OCI-LY7 (cell line): ENCODE measurements at regions not wholly inside any gene's neighbourhood (a gene's known extent, or its start where the extent isn't known, plus 50 kb on each side); places are given as distances from the start of the nearest gene placed in this dataset.

ENCODE experiments used
- BruUV-seq: library from RNA; stranded (reverse); fragments of 400-500 nt; replicated peaks from 2 replicates; lab custom pipeline; 2021; lab: Mats Ljungman, UMichigan
- CTCF ChIA-PET: fragments of 300-600 bp; sonication (Branson Sonifier 250); formaldehyde crosslinking; loops from one replicate; lab custom pipeline; 2022; ENCODE audit warnings: antibody characterized with exemption; ENCODE audit not compliant: unreplicated experiment; lab: Charles Lee
- POLR2A ChIA-PET: fragments of 300-600 bp; sonication (Branson Sonifier 250); formaldehyde crosslinking; loops from one replicate; lab custom pipeline; 2022; ENCODE audit warnings: antibody characterized with exemption; lab: Charles Lee
- DNase-seq: peaks from one replicate; pipeline ENCODE4 v3.0.0-alpha.2; 2015; ENCODE audit warnings: low spot score
- H2AFZ ChIP-seq: fragments of 200-600 bp; sonication (generic), shearing (Covaris generic); 2 replicates; pipeline ENCODE4 v1.6.1; 2014; ENCODE audit warnings: mild to moderate bottlenecking, antibody characterized with exemption, low read length, moderate library complexity
- H3K27ac ChIP-seq: fragments of 200-600 bp; sonication (generic); 2 replicates; pipeline ENCODE4 v1.5.1; 2014; ENCODE audit warnings: mixed run types, low read depth, mild to moderate bottlenecking, moderate library complexity, low read length, inconsistent platforms; ENCODE audit not compliant: poor library complexity, severe bottlenecking
- H3K36me3 ChIP-seq: fragments of 200-600 bp; sonication (generic); 2 replicates; pipeline ENCODE4 v1.6.1; 2014; ENCODE audit warnings: mild to moderate bottlenecking, antibody characterized with exemption, low read length, moderate library complexity, mixed read lengths; ENCODE audit not compliant: insufficient read depth
- H3K4me1 ChIP-seq: fragments of 200-600 bp; sonication (generic); 2 replicates; pipeline ENCODE4 v1.5.1; 2014; ENCODE audit warnings: mild to moderate bottlenecking, low read length; ENCODE audit not compliant: insufficient read depth, poor library complexity, severe bottlenecking
- H3K4me2 ChIP-seq: fragments of 200-600 bp; sonication (generic); 2 replicates; pipeline ENCODE4 v1.6.1; 2014; ENCODE audit warnings: mild to moderate bottlenecking, low read length
- H3K4me3 ChIP-seq: fragments of 200-600 bp; sonication (generic); 2 replicates; pipeline ENCODE4 v1.5.1; 2014; ENCODE audit warnings: mild to moderate bottlenecking, low read depth, low read length; ENCODE audit not compliant: poor library complexity, severe bottlenecking
- H3K79me2 ChIP-seq: fragments of 200-600 bp; sonication (generic); 2 replicates; pipeline ENCODE4 v1.6.1; 2016; ENCODE audit warnings: low read depth, mild to moderate bottlenecking, low read length, moderate library complexity, mixed read lengths; ENCODE audit not compliant: insufficient read depth
- H3K9me2 ChIP-seq: fragments of 200-600 bp; sonication (generic); 2 replicates; pipeline ENCODE4 v1.6.1; 2016; ENCODE audit warnings: mild to moderate bottlenecking, low read length, mixed read lengths; ENCODE audit not compliant: insufficient read depth
- H3K9me3 ChIP-seq: fragments of 200-600 bp; sonication (generic); 2 replicates; pipeline ENCODE4 v1.6.1; 2014; ENCODE audit warnings: mild to moderate bottlenecking, mixed run types, low read length, mixed read lengths
- H4K20me1 ChIP-seq: fragments of 200-600 bp; sonication (generic); 2 replicates; pipeline ENCODE4 v1.6.1; 2014; ENCODE audit warnings: mild to moderate bottlenecking, antibody characterized with exemption, low read length, moderate library complexity, mixed read lengths; ENCODE audit not compliant: insufficient read depth
- EZH2phosphoT487 ChIP-seq: fragments of 200-600 bp; sonication (generic); IDR thresholded peaks from 2 replicates; pipeline ENCODE4 v1.6.1; 2018; ENCODE audit warnings: low read depth, borderline replicate concordance, mild to moderate bottlenecking, mixed run types, antibody characterized with exemption, low read length, moderate library complexity, mixed read lengths
- intact Hi-C: fragments of 100-400 bp; cut with micrococcal nuclease; formaldehyde crosslinking; loops from one replicate; pipeline ENCODE4 v1.10.0; 2022; ENCODE audit not compliant: unreplicated experiment
- TF ChIP-seq, protein P1 (sequence below): fragments of 200-600 bp; sonication (generic); conservative IDR thresholded peaks from 2 replicates; pipeline ENCODE4 v1.5.1; 2014; ENCODE audit warnings: mild to moderate bottlenecking, antibody characterized with exemption, low read length, moderate library complexity, mixed read lengths

DNA sequence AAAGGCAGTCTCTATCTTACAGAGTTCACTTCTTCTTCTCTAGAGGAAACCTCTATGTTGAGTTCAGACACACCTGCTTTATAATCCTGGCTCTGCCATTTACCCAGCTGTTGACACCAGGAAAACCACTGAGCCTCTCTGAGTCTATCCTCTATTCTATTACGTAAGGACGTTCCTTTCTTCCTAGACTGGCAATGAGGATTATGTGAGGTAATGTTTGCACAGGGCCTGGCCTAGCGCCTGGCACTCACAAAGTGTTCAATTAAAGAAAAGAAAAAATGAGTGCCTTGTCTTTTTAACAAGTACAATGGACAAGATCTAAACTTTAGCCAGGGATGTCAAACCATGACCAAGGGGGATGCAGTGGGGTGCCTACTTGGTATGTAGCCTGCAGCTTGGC, 641.9 kb upstream of the TBX3 start:
- H3K9me3 ChIP-seq, result no peaks in the 10 kb centered on the region
- H2AFZ ChIP-seq, result no peak overlapping the region
- no peak overlapping the region for H3K4me3 ChIP-seq
- ChIA-PET POLR2A (interaction anchor here (0.6 kb wide), 1 partner anchor 32 kb away, joined by 3 read pairs; no protein-coding TSS in a partner anchor), CTCF (no interaction called here)
- H4K20me1 ChIP-seq, result no peaks in the 10 kb centered on the region
- H3K9me2 ChIP-seq, result no peaks in the 10 kb centered on the region; the same call in 1 of the 2 replicates
- no peaks in the 10 kb centered on the region for H3K4me1 ChIP-seq
- intact Hi-C loops, result no loop called here
- TF ChIP-seq, protein P1, sequence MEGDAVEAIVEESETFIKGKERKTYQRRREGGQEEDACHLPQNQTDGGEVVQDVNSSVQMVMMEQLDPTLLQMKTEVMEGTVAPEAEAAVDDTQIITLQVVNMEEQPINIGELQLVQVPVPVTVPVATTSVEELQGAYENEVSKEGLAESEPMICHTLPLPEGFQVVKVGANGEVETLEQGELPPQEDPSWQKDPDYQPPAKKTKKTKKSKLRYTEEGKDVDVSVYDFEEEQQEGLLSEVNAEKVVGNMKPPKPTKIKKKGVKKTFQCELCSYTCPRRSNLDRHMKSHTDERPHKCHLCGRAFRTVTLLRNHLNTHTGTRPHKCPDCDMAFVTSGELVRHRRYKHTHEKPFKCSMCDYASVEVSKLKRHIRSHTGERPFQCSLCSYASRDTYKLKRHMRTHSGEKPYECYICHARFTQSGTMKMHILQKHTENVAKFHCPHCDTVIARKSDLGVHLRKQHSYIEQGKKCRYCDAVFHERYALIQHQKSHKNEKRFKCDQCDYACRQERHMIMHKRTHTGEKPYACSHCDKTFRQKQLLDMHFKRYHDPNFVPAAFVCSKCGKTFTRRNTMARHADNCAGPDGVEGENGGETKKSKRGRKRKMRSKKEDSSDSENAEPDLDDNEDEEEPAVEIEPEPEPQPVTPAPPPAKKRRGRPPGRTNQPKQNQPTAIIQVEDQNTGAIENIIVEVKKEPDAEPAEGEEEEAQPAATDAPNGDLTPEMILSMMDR, result no peak
- TF ChIP-seq EZH2phosphoT487, result no peak
- H3K36me3 ChIP-seq, result no peaks in the 10 kb centered on the region
- DNase-seq, result no peak
- no TSS peak for BruUV-seq
- no peak overlapping the region for H3K4me2 ChIP-seq
- no peaks in the 10 kb centered on the region for H3K79me2 ChIP-seq
- H3K27ac ChIP-seq, result no peak overlapping the region

DNA sequence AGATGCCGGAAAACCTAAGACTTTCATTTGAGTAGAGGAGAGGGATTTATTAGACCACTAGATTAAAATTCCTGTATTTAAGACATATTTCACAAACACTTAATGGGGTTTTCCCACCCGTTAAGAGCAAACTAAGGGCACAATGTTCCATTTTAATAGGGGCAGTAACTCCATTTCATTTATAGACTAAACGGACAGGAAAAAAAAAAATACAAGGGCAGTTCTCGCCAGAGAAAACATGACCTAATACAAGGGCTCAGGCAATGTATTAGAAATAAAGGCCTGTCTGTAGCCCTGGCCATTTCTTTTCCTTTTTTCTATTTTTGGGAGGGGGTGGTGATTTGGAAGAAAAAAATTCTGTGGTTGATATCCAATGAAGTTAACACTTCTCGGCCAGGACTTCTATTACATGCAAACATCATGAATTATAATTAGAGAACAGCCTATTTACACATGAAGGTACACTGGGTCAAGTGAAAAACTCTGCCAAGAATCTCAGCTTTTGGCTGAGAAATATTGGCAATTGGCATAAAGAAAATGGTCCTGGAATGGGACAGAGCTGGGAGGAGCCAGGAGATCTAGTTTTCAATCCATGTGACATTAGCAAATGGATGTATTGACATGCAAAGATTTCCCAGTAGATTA, 641.1 kb upstream of the TBX3 start:
- Histone ChIP-seq H3K4me2 (no peak overlapping the region), H2AFZ (no peak overlapping the region), H3K4me3 (no peak overlapping the region), H4K20me1 (no peaks in the 10 kb centered on the region), H3K4me1 (no peaks in the 10 kb centered on the region), H3K36me3 (no peaks in the 10 kb centered on the region), H3K79me2 (no peaks in the 10 kb centered on the region), H3K9me2 (no peaks in the 10 kb centered on the region; the same call in 1 of the 2 replicates), H3K27ac (no peak overlapping the region), H3K9me3 (no peaks in the 10 kb centered on the region)
- ChIA-PET CTCF (no interaction called here), POLR2A (no interaction called here)
- TF ChIP-seq, protein P1, result no peak
- no peak for TF ChIP-seq EZH2phosphoT487
- intact Hi-C loops, result no loop called here
- BruUV-seq, result no TSS peak
- no peak for DNase-seq

DNA sequence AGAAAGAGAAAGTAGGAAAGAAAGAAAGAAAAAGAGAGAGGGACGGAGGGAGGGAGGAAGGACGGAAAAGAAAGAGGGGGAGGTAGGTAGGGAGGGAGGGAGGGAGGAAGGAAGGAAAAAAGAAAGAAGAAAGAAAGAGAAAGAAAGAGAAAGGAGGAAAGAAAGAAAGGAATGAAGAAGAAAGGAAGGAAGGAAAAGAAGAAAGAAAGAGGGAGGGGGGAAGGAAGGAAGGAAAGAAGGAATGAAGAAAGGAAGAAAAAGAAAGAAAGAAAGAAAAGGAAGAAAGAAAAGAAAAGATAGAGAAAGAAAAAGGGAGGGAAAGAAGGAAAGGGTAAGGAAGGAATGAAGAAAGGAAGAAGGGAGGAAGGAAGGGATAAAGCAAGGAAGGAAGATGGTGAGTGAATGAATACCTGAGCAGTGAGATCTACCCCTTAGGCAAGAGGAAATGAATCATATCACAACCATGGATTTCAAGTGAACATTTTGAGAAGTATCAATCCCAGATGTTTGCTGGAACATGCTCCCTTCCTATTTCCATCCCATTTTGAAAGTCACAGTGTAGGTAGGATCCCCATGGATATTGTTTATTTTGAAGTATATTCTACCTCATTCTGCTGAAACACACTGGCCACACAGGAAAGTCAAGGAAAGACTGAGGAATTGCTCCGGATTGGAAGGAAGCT, 639.4 kb upstream of the TBX3 start:
- Histone ChIP-seq H2AFZ (no peak overlapping the region), H3K27ac (no peak overlapping the region), H3K4me2 (no peak overlapping the region), H3K79me2 (no peaks in the 10 kb centered on the region), H3K4me3 (no peak overlapping the region), H3K36me3 (no peaks in the 10 kb centered on the region), H3K4me1 (no peaks in the 10 kb centered on the region), H3K9me3 (no peaks in the 10 kb centered on the region), H3K9me2 (no peaks in the 10 kb centered on the region; the same call in 1 of the 2 replicates), H4K20me1 (no peaks in the 10 kb centered on the region)
- TF ChIP-seq, protein P1, result no peak
- TF ChIP-seq EZH2phosphoT487, result no peak
- POLR2A ChIA-PET, result no interaction called here
- BruUV-seq, result no TSS peak
- intact Hi-C loops, result no loop called here
- CTCF ChIA-PET, result no interaction called here
- no peak for DNase-seq
